H1 (cell line): ENCODE measurements at regions not wholly inside any gene's neighbourhood (a gene's known extent, or its start where the extent isn't known, plus 50 kb on each side); places are given as distances from the start of the nearest gene placed in this dataset.

ENCODE experiments used
- CTCF ChIA-PET: fragments of 300-600 bp; sonication (Branson Sonifier 250); formaldehyde crosslinking; loops from one replicate; lab custom pipeline; 2021; ENCODE audit not compliant: partially characterized antibody; lab: Charles Lee
- POLR2A ChIA-PET: fragments of 300-600 bp; sonication (Branson Sonifier 250); formaldehyde crosslinking; loops from one replicate; lab custom pipeline; 2021; ENCODE audit warnings: inconsistent platforms; ENCODE audit not compliant: partially characterized antibody; lab: Charles Lee
- DNase-seq, 2 experiments: peaks; one replicate each; pipeline versions ENCODE4 v3.0.0 to v3.0.0-alpha.2; 2010 to 2022; ENCODE audit warnings: low spot score in 2 of 2, low read depth in 1 of 2, mixed read lengths in 1 of 2
- FAIRE-seq: peaks from 2 replicates; lab custom pipeline; 2011; peaks lifted over from hg19 to GRCh38; lab: Jason Lieb, UNC
- H2AFZ ChIP-seq: 2 replicates; pipeline ENCODE4 v1.8.1; 2012; ENCODE audit warnings: low read length, inconsistent platforms
- H2AK5ac ChIP-seq: 2 replicates; pipeline ENCODE4 v1.6.1; 2013; ENCODE audit warnings: low read depth, low read length
- H2BK120ac ChIP-seq: replicated peaks from 2 replicates; pipeline ENCODE3; 2013; ENCODE audit warnings: low read depth, low read length, inconsistent platforms
- H2BK12ac ChIP-seq: 2 replicates; pipeline ENCODE4 v1.6.1; 2013; ENCODE audit warnings: low read depth, low read length
- H2BK15ac ChIP-seq: 2 replicates; pipeline ENCODE4 v1.6.1; 2013; ENCODE audit warnings: low read length
- H2BK20ac ChIP-seq: 2 replicates; pipeline ENCODE4 v1.6.1; 2013; ENCODE audit warnings: low read length
- H2BK5ac ChIP-seq: 2 replicates; pipeline ENCODE4 v1.6.1; 2013; ENCODE audit warnings: low read depth, low read length
- H3K14ac ChIP-seq: 2 replicates; pipeline ENCODE4 v1.6.1; 2013; ENCODE audit warnings: inconsistent platforms; ENCODE audit not compliant: insufficient read length
- H3K18ac ChIP-seq: 2 replicates; pipeline ENCODE4 v1.6.1; 2013; ENCODE audit warnings: low read length; ENCODE audit errors: extremely low read depth
- H3K23ac ChIP-seq: 2 replicates; pipeline ENCODE4 v1.6.1; 2013; ENCODE audit warnings: inconsistent platforms; ENCODE audit not compliant: insufficient read length
- H3K23me2 ChIP-seq: 2 replicates; pipeline ENCODE4 v1.6.1; 2013; ENCODE audit warnings: low read depth, low read length
- H3K27ac ChIP-seq: 2 replicates; pipeline ENCODE4 v1.6.1; 2011; ENCODE audit warnings: low read depth, low read length, inconsistent platforms
- H3K27me3 ChIP-seq, 4 experiments: replicated peaks in 1 of 4; 1 replicate in 1 of 4; 2 replicates in 3 of 4; pipeline versions ENCODE4 v1.6.1 to v1.8.1; 2011 to 2013; ENCODE audit warnings: low read length in 3 of 4, mild to moderate bottlenecking in 3 of 4, inconsistent platforms in 2 of 4, mixed read lengths in 2 of 4, moderate library complexity in 1 of 4; ENCODE audit not compliant: control insufficient read depth in 3 of 4, insufficient read depth in 3 of 4; ENCODE audit errors: extremely low read depth in 1 of 4
- H3K36me3 ChIP-seq, 4 experiments: 2 replicates each; pipeline versions ENCODE4 v1.6.1 to v1.8.1; 2011 to 2013; ENCODE audit warnings: mild to moderate bottlenecking in 4 of 4, low read length in 3 of 4, moderate library complexity in 2 of 4, control low read depth in 1 of 4, inconsistent platforms in 1 of 4; ENCODE audit not compliant: insufficient read depth in 4 of 4, control insufficient read depth in 2 of 4
- H3K4ac ChIP-seq: replicated peaks from 2 replicates; pipeline ENCODE3; 2013; ENCODE audit warnings: low read length, low read depth, mixed read lengths, inconsistent platforms; ENCODE audit not compliant: insufficient read length
- H3K4me1 ChIP-seq, 4 experiments: replicated peaks in 1 of 4; 1 replicate in 1 of 4; 2 replicates in 3 of 4; pipeline versions ENCODE4 v1.6.1 to v1.8.1; 2011 to 2013; ENCODE audit warnings: low read length in 3 of 4, inconsistent platforms in 2 of 4, mixed read lengths in 1 of 4; ENCODE audit not compliant: insufficient read depth in 4 of 4, control insufficient read depth in 3 of 4
- H3K4me2 ChIP-seq, 2 experiments: 2 replicates each; pipeline versions ENCODE4 v1.6.1 to v1.8.1; 2011 to 2013; ENCODE audit warnings: low read depth in 2 of 2, low read length in 2 of 2, control low read depth in 1 of 2, inconsistent platforms in 1 of 2, mild to moderate bottlenecking in 1 of 2; ENCODE audit not compliant: insufficient read depth in 1 of 2
- H3K4me3 ChIP-seq, 4 experiments: fragments of 200-600, 300-600 bp in 1 of 4; sonication (generic), shearing (Covaris generic), sonication (Bioruptor Twin) in 1 of 4; 2 replicates each; pipeline versions ENCODE4 v1.5.1 to v1.8.1; 2011 to 2016; ENCODE audit warnings: low read length in 4 of 4, low read depth in 3 of 4, control low read depth in 2 of 4, inconsistent platforms in 2 of 4, mild to moderate bottlenecking in 2 of 4, mixed read lengths in 1 of 4, moderate library complexity in 1 of 4; ENCODE audit not compliant: insufficient read depth in 2 of 4; ENCODE audit errors: extremely low read depth in 1 of 4
- H3K56ac ChIP-seq: replicated peaks from 2 replicates; pipeline ENCODE3; 2013; ENCODE audit warnings: low read depth, mild to moderate bottlenecking, mixed read lengths, low read length, inconsistent platforms; ENCODE audit not compliant: insufficient read length
- H3K79me1 ChIP-seq: 2 replicates; pipeline ENCODE4 v1.6.1; 2013; ENCODE audit warnings: low read depth, low read length, control low read depth
- H3K79me2 ChIP-seq, 2 experiments: 2 replicates each; pipeline versions ENCODE4 v1.6.1 to v1.8.1; 2012 to 2013; ENCODE audit warnings: low read length in 2 of 2, mild to moderate bottlenecking in 2 of 2, inconsistent platforms in 1 of 2; ENCODE audit not compliant: insufficient read depth in 2 of 2, control insufficient read depth in 1 of 2
- H3K9ac ChIP-seq, 4 experiments: replicated peaks in 1 of 4; 1 replicate in 1 of 4; 2 replicates in 3 of 4; pipeline versions ENCODE4 v1.6.1 to v1.8.1; 2011 to 2013; ENCODE audit warnings: low read depth in 3 of 4, low read length in 3 of 4, control low read depth in 2 of 4, mild to moderate bottlenecking in 2 of 4, moderate library complexity in 2 of 4, inconsistent platforms in 1 of 4; ENCODE audit errors: extremely low read depth in 1 of 4
- H3K9me3 ChIP-seq, 2 experiments: 2 replicates each; pipeline versions ENCODE4 v1.6.1 to v1.8.1; 2012 to 2013; ENCODE audit warnings: mild to moderate bottlenecking in 2 of 2, moderate library complexity in 2 of 2, control low read depth in 1 of 2, inconsistent platforms in 1 of 2, low read depth in 1 of 2, low read length in 1 of 2, mixed read lengths in 1 of 2; ENCODE audit not compliant: insufficient read depth in 2 of 2
- H4K20me1 ChIP-seq, 2 experiments: replicated peaks in 1 of 2; 2 replicates each; pipeline versions ENCODE3 to v1.8.1; 2011 to 2013; ENCODE audit warnings: inconsistent platforms in 2 of 2, low read length in 2 of 2, mild to moderate bottlenecking in 1 of 2; ENCODE audit not compliant: insufficient read depth in 2 of 2, control insufficient read depth in 1 of 2
- H4K5ac ChIP-seq: 2 replicates; pipeline ENCODE4 v1.6.1; 2013; ENCODE audit warnings: low read length, low read depth, mixed read lengths, inconsistent platforms; ENCODE audit not compliant: insufficient read length
- H4K8ac ChIP-seq: 2 replicates; pipeline ENCODE4 v1.8.0; 2013; ENCODE audit warnings: mild to moderate bottlenecking, moderate library complexity, low read length, inconsistent platforms; ENCODE audit not compliant: insufficient read depth; ENCODE audit errors: extremely low read depth
- H4K91ac ChIP-seq: replicated peaks from 2 replicates; pipeline ENCODE3; 2013; ENCODE audit warnings: low read length, mixed read lengths, inconsistent platforms; ENCODE audit not compliant: insufficient read length
- BRCA1 ChIP-seq: IDR thresholded peaks from 2 replicates; pipeline ENCODE4 v1.6.1; 2012; ENCODE audit warnings: low read depth, low read length, improper control_type of control experiment
- CHD2 ChIP-seq: IDR thresholded peaks from 2 replicates; pipeline ENCODE4 v1.6.1; 2012; ENCODE audit warnings: low read length, improper control_type of control experiment
- GTF2F1 ChIP-seq: IDR thresholded peaks from 2 replicates; pipeline ENCODE4 v1.6.1; 2012; ENCODE audit warnings: low read depth, low read length, improper control_type of control experiment, borderline replicate concordance
- PHF8 ChIP-seq: fragments of 200-600 bp; sonication (generic); conservative IDR thresholded peaks from 2 replicates; pipeline ENCODE4 v1.7.1; 2012; ENCODE audit warnings: low read depth, mild to moderate bottlenecking, inconsistent platforms, low read length, moderate library complexity
- RBBP5 ChIP-seq: IDR thresholded peaks from 2 replicates; pipeline ENCODE4 v1.7.1; 2012; ENCODE audit warnings: low read depth, mild to moderate bottlenecking, inconsistent platforms, low read length, moderate library complexity, borderline replicate concordance
- SIX5 ChIP-seq: IDR thresholded peaks from 2 replicates; pipeline ENCODE4 v1.6.1; 2011; ENCODE audit warnings: mild to moderate bottlenecking, low read depth, low read length
- SRF ChIP-seq: IDR thresholded peaks from 2 replicates; pipeline ENCODE4 v1.6.1; 2011; ENCODE audit warnings: mild to moderate bottlenecking, low read depth, low read length, moderate library complexity
- TBP ChIP-seq: IDR thresholded peaks from 2 replicates; pipeline ENCODE4 v1.6.1; 2011; ENCODE audit warnings: low read depth, low read length, improper control_type of control experiment
- WGBS, 2 experiments: shearing (Covaris generic) in 1 of 2; methylation state at CpG; one replicate each; pipeline versions ENCODE4 v1.1.6 to v1.1.7; 2013 to 2015; ENCODE audit warnings: low lambda C conversion rate in 2 of 2, mixed read lengths in 2 of 2, inconsistent platforms in 1 of 2, low coverage in 1 of 2, missing lambda C conversion rate in 1 of 2; ENCODE audit not compliant: insufficient replicate concordance in 2 of 2, insufficient coverage in 1 of 2, insufficient read length in 1 of 2; ENCODE audit errors: extremely low coverage in 1 of 2, missing lambda C conversion rate in 1 of 2; 5-methylcytosine and 5-hydroxymethylcytosine counted together

DNA sequence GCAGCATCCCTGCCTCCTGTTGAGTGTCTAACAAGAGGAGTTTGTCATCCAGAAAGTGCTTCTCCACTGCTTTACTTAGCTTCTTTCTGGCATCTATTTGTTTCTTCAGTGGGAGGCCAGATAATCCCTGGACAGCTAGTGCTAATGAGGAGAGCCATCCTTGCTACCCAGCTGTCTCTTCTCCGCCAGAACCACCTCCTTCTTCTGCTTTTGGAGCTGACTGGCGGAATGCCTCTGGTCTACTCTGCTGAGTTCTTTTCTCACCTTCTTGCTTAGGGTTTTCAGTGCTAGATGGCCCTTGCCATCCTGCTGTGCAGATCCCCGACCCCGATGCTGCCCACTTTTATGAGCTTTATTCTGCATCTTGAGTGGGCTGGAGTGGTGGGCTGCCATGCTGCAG lies 145.8 kb downstream of the GPBP1 start:
- H3K23ac ChIP-seq, result no peak overlapping the region
- TF ChIP-seq BRCA1 (no peak), SRF (no peak), PHF8 (no peak), RBBP5 (no peak), SIX5 (no peak), GTF2F1 (no peak), CHD2 (no peak), TBP (no peak)

More for the DNA sequence above, 145.8 kb downstream of the GPBP1 start:
- H2BK5ac ChIP-seq, result no peak overlapping the region
- H3K27ac ChIP-seq, result no peak overlapping the region
- no peaks in the 10 kb centered on the region for H3K4me1 ChIP-seq
- no peaks in the 10 kb centered on the region for H3K79me2 ChIP-seq
- H3K23me2 ChIP-seq, result no peaks in the 10 kb centered on the region
- ChIA-PET CTCF (interaction anchor here (1.1 to 1.4 kb wide), 2 partner anchors 19 to 22 kb away, joined by 3 to 5 read pairs; no protein-coding TSS in a partner anchor), POLR2A (no interaction called here)
- H3K9me3 ChIP-seq, result no peaks in the 10 kb centered on the region
- H2BK120ac ChIP-seq, result no peak overlapping the region
- H4K8ac ChIP-seq, result no peak overlapping the region
- no peaks in the 10 kb centered on the region for H3K27me3 ChIP-seq
- no peak overlapping the region for H3K4me2 ChIP-seq
- no peak overlapping the region for H2AFZ ChIP-seq
- H2BK12ac ChIP-seq, result no peak overlapping the region
- H3K14ac ChIP-seq, result no peak overlapping the region
- FAIRE-seq (no peak), DNase-seq (no peak)
- H4K91ac ChIP-seq, result no peak overlapping the region
- H2AK5ac ChIP-seq, result no peak overlapping the region
- WGBS, 2 experiments, result 98% methylated on average over 4 of the region's 4 CpGs; no CpG with 5 or more reads in 1 of the 2 experiments
- H3K4me3 ChIP-seq, result no peak overlapping the region
- H3K9ac ChIP-seq, result no peak overlapping the region
- H4K5ac ChIP-seq, result no peak overlapping the region
- no peak overlapping the region for H2BK15ac ChIP-seq
- no peaks in the 10 kb centered on the region for H3K79me1 ChIP-seq
- H3K18ac ChIP-seq, result no peak overlapping the region
- H3K56ac ChIP-seq, result no peak overlapping the region
- no peak overlapping the region for H2BK20ac ChIP-seq
- no peak overlapping the region for H3K4ac ChIP-seq
- no peaks in the 10 kb centered on the region for H4K20me1 ChIP-seq
- no peaks in the 10 kb centered on the region for H3K36me3 ChIP-seq
